Left lung (tissue), 4 donors: ENCODE measurements at regions not wholly inside any gene's neighbourhood (a gene's known extent, or its start where the extent isn't known, plus 50 kb on each side); places are given as distances from the start of the nearest gene placed in this dataset.

Experiments
- ATAC-seq: fragments of 200-7000 bp; cut with Tn5 transposase; one replicate; pipeline ENCODE4 v1.9.1; 2020; ENCODE audit warnings: moderate library complexity
- DNase-seq, 4 donors: peaks; one replicate each; pipeline ENCODE4 v3.0.0-alpha.2; 2013 to 2020
- H3K27ac ChIP-seq, 2 donors: fragments of 200-600 bp; sonication (generic) in 1 of 2; one replicate each; pipeline versions ENCODE4 v1.5.0 to v1.8.0; 2020 to 2021
- H3K27me3 ChIP-seq, 2 donors: fragments of 200-600 bp; sonication (generic) in 1 of 2; one replicate each; pipeline versions ENCODE4 v1.5.0 to v1.8.0; 2020 to 2021
- H3K36me3 ChIP-seq, 2 donors: fragments of 200-600 bp; sonication (generic) in 1 of 2; one replicate each; pipeline versions ENCODE4 v1.5.0 to v1.8.0; 2020 to 2021
- H3K4me1 ChIP-seq, 2 donors: fragments of 200-600 bp; one replicate each; pipeline ENCODE4 v1.8.0; 2021
- H3K4me3 ChIP-seq, 2 donors: fragments of 200-600 bp; sonication (generic) in 1 of 2; one replicate each; pipeline versions ENCODE4 v1.5.0 to v1.8.0; 2020 to 2021; ENCODE audit warnings: mild to moderate bottlenecking in 1 of 2
- H3K9me3 ChIP-seq, 2 donors: fragments of 200-600 bp; sonication (generic) in 1 of 2; one replicate each; pipeline versions ENCODE4 v1.5.0 to v1.8.0; 2020 to 2021
- CTCF ChIP-seq, 2 donors: fragments of 200-600 bp; sonication (generic) in 1 of 2; IDR thresholded peaks; one replicate each; pipeline versions ENCODE4 v1.5.0 to v1.8.0; 2021; ENCODE audit warnings: antibody characterized with exemption in 2 of 2
- intact Hi-C, 2 donors: fragments of 100-400 bp; cut with DNase I; formaldehyde crosslinking; loops; one replicate each; pipeline versions ENCODE4 v1.11.2 to v1.14.2; 2022
- donor health status: DM: no; HTN: yes; CAD: no.
- donor health status: DM: no; HTN: no; CAD: no.

GRCh38 chr13:23953860-23954512 is 56.7 kb upstream of the C1QTNF9B start:
- intact Hi-C loops: no loop called here
- DNase-seq (no peak), ATAC-seq (no peak)
- Histone ChIP-seq H3K4me3 (no peak overlapping the region), H3K9me3 (no peaks in the 10 kb centered on the region), H3K27me3 (no peaks in the 10 kb centered on the region), H3K4me1 (no peaks in the 10 kb centered on the region), H3K36me3 (no peaks in the 10 kb centered on the region), H3K27ac (no peak overlapping the region)
- no peak for TF ChIP-seq CTCF (IDR thresholded peaks at IDR 0.05)

GRCh38 chr13:23955064-23955463 is 57.8 kb upstream of the C1QTNF9B start:
- H3K36me3 ChIP-seq: no peaks in the 10 kb centered on the region
- intact Hi-C loops: no loop called here
- ATAC-seq (no peak), DNase-seq (no peak)
- H3K27ac ChIP-seq: no peak overlapping the region
- H3K27me3 ChIP-seq: no peaks in the 10 kb centered on the region
- no peak for TF ChIP-seq CTCF (IDR thresholded peaks at IDR 0.05)
- H3K4me3 ChIP-seq: no peak overlapping the region
- H3K4me1 ChIP-seq: no peaks in the 10 kb centered on the region
- H3K9me3 ChIP-seq: no peaks in the 10 kb centered on the region

- intact Hi-C loops: no loop called here
- no peaks in the 10 kb centered on the region for H3K36me3 ChIP-seq
- no peaks in the 10 kb centered on the region for H3K27me3 ChIP-seq
- no peak for TF ChIP-seq CTCF (IDR thresholded peaks at IDR 0.05)
- no peak overlapping the region for H3K27ac ChIP-seq
- ATAC-seq: no peak
- DNase-seq: no peak
- no peaks in the 10 kb centered on the region for H3K4me1 ChIP-seq
- H3K9me3 ChIP-seq: no peaks in the 10 kb centered on the region
- no peak overlapping the region for H3K4me3 ChIP-seq
These were observed 58.8 kb upstream of the C1QTNF9B start for GRCh38 chr13:23956106-23956505.

- Histone ChIP-seq H3K9me3 (no peaks in the 10 kb centered on the region), H3K36me3 (no peaks in the 10 kb centered on the region), H3K4me1 (no peaks in the 10 kb centered on the region), H3K4me3 (no peak overlapping the region), H3K27me3 (no peaks in the 10 kb centered on the region), H3K27ac (no peak overlapping the region)
- intact Hi-C loops: no loop called here
- ATAC-seq (no peak), DNase-seq (no peak)
- TF ChIP-seq CTCF (IDR thresholded peaks at IDR 0.05): no peak
These were observed 60.7 kb upstream of the C1QTNF9B start for GRCh38 chr13:23957981-23958380.

- Histone ChIP-seq H3K9me3 (no peaks in the 10 kb centered on the region), H3K4me3 (no peak overlapping the region), H3K27ac (no peak overlapping the region), H3K27me3 (no peaks in the 10 kb centered on the region), H3K4me1 (no peaks in the 10 kb centered on the region), H3K36me3 (no peaks in the 10 kb centered on the region)
- DNase-seq (no peak), ATAC-seq (peak; percentile 53)
- intact Hi-C loops: no loop called here
- TF ChIP-seq CTCF (IDR thresholded peaks at IDR 0.05): no peak
These were observed 62.0 kb upstream of the C1QTNF9B start for GRCh38 chr13:23959231-23959862.
